ELR (cell line): ENCODE measurements at regions not wholly inside any gene's neighbourhood (a gene's known extent, or its start where the extent isn't known, plus 50 kb on each side); places are given as distances from the start of the nearest gene placed in this dataset.

Experiments used
- DNase-seq: peaks from one replicate; pipeline ENCODE4 v3.0.0-alpha.2; 2015; ENCODE audit warnings: low read depth

GRCh38 chr18:37721544-37722522 lies 156.2 kb upstream of the CELF4 start:
- DNase-seq, result no peak

- DNase-seq, result no peak
Observed at GRCh38 chr18:37720663-37721062, 155.1 kb upstream of the CELF4 start.

- no peak for DNase-seq
Observed at GRCh38 chr18:37717656-37718055, 152.1 kb upstream of the CELF4 start.

GRCh38 chr18:37717098-37717497 lies 151.5 kb upstream of the CELF4 start:
- no peak for DNase-seq

- no peak for DNase-seq
Observed at GRCh38 chr18:37716106-37716735, 150.6 kb upstream of the CELF4 start.

GRCh38 chr18:37714691-37715090 lies 149.1 kb upstream of the CELF4 start:
- DNase-seq, result no peak

GRCh38 chr18:37712776-37713175 lies 147.2 kb upstream of the CELF4 start:
- DNase-seq, result no peak

- DNase-seq, result no peak
Observed at GRCh38 chr18:37711766-37712505, 146.3 kb upstream of the CELF4 start.

- no peak for DNase-seq
Observed at GRCh38 chr18:37710726-37711125, 145.1 kb upstream of the CELF4 start.

- no peak for DNase-seq
Observed at GRCh38 chr18:37709740-37710139, 144.1 kb upstream of the CELF4 start.

- no peak for DNase-seq
Observed at GRCh38 chr18:37705016-37705415, 139.4 kb upstream of the CELF4 start.

- no peak for DNase-seq
Observed at GRCh38 chr18:37702841-37703240, 137.2 kb upstream of the CELF4 start.

- DNase-seq, result no peak
Observed at GRCh38 chr18:37701967-37702366, 136.4 kb upstream of the CELF4 start.

- DNase-seq, result no peak
Observed at GRCh38 chr18:37698508-37699040, 133.0 kb upstream of the CELF4 start.

- no peak for DNase-seq
Observed at GRCh38 chr18:37694516-37694915, 128.9 kb upstream of the CELF4 start.

- no peak for DNase-seq
Observed at GRCh38 chr18:37691162-37691561, 125.6 kb upstream of the CELF4 start.

GRCh38 chr18:37689841-37690240 lies 124.2 kb upstream of the CELF4 start:
- DNase-seq, result no peak

GRCh38 chr18:37684590-37684989 lies 119.0 kb upstream of the CELF4 start:
- no peak for DNase-seq

GRCh38 chr18:37684183-37684582 lies 118.6 kb upstream of the CELF4 start:
- no peak for DNase-seq

- no peak for DNase-seq
Observed at GRCh38 chr18:37680911-37681310, 115.3 kb upstream of the CELF4 start.

- no peak for DNase-seq
Observed at GRCh38 chr18:37676276-37676675, 110.7 kb upstream of the CELF4 start.

GRCh38 chr18:37675699-37676098 lies 110.1 kb upstream of the CELF4 start:
- DNase-seq, result no peak
